Prostate gland (tissue), 2 donors: ENCODE measurements at regions not wholly inside any gene's neighbourhood (a gene's known extent, or its start where the extent isn't known, plus 50 kb on each side); places are given as distances from the start of the nearest gene placed in this dataset.

Experiments
- CTCF ChIP-seq, 4 experiments: fragments of 200-600 bp in 2 of 4; fragments of 450-650 bp in 2 of 4; sonication (generic) in 2 of 4; IDR thresholded peaks; 1 replicate in 3 of 4; 2 replicates in 1 of 4; pipeline ENCODE4 v1.5.1; 2016 to 2019; ENCODE audit warnings: antibody characterized with exemption in 4 of 4, mild to moderate bottlenecking in 2 of 4, moderate library complexity in 2 of 4
- POLR2A ChIP-seq: fragments of 450-650 bp; IDR thresholded peaks from one replicate; pipeline ENCODE4 v1.6.1; 2016; ENCODE audit warnings: antibody characterized with exemption, mild to moderate bottlenecking

- TF ChIP-seq CTCF (IDR thresholded peaks at IDR 0.05) (no peak), POLR2A (no peak)
Observed at GRCh38 chr2:145799595-145800108, 1279.7 kb upstream of the ZEB2 start.
